Panc1 (cell line): ENCODE measurements at regions not wholly inside any gene's neighbourhood (a gene's known extent, or its start where the extent isn't known, plus 50 kb on each side); places are given as distances from the start of the nearest gene placed in this dataset.

Source experiments
- POLR2AphosphoS5 ChIP-seq: IDR thresholded peaks from 2 replicates; pipeline ENCODE4 v1.6.1; 2012; ENCODE audit warnings: mild to moderate bottlenecking, low read depth, low read length, moderate library complexity
- TF ChIP-seq, protein P1 (sequence below): fragments of 450-650 bp; IDR thresholded peaks from 2 replicates; pipeline ENCODE4 v1.5.1; 2017; ENCODE audit warnings: mild to moderate bottlenecking

DNA sequence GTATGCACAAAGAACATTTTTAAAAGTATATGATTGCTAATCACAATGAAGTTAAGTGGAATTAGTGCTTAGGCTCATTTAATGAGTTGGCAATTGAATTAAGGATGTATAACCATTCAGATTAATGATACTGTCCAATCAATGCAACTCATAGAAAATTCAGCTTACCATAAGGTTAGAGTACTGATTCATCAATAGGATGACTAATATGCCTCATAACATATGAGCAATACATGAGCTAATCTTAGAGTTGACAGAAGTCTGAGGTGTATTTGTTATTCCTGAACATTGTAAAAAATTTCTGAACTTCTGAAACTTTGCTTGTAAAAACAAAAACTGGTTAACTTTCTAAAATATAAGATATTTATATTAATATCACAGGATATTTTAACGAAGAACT, 118.3 kb upstream of the NETO1 start:
- TF ChIP-seq, protein P1, sequence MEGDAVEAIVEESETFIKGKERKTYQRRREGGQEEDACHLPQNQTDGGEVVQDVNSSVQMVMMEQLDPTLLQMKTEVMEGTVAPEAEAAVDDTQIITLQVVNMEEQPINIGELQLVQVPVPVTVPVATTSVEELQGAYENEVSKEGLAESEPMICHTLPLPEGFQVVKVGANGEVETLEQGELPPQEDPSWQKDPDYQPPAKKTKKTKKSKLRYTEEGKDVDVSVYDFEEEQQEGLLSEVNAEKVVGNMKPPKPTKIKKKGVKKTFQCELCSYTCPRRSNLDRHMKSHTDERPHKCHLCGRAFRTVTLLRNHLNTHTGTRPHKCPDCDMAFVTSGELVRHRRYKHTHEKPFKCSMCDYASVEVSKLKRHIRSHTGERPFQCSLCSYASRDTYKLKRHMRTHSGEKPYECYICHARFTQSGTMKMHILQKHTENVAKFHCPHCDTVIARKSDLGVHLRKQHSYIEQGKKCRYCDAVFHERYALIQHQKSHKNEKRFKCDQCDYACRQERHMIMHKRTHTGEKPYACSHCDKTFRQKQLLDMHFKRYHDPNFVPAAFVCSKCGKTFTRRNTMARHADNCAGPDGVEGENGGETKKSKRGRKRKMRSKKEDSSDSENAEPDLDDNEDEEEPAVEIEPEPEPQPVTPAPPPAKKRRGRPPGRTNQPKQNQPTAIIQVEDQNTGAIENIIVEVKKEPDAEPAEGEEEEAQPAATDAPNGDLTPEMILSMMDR: no peak
- TF ChIP-seq POLR2AphosphoS5: no peak
